Liver (tissue), 3 donors: ENCODE measurements at regions not wholly inside any gene's neighbourhood (a gene's known extent, or its start where the extent isn't known, plus 50 kb on each side); places are given as distances from the start of the nearest gene placed in this dataset.

ENCODE experiments used
- MAX ChIP-seq: IDR thresholded peaks from 2 replicates; pipeline ENCODE4 v1.6.1; 2016; ENCODE audit warnings: antibody characterized with exemption
- RAD21 ChIP-seq, 2 donors: IDR thresholded peaks; 2 replicates each; pipeline ENCODE4 v1.6.1; 2016; ENCODE audit warnings: antibody characterized with exemption in 2 of 2, mild to moderate bottlenecking in 2 of 2
- ZBTB33 ChIP-seq: IDR thresholded peaks from 2 replicates; pipeline ENCODE4 v1.6.1; 2016; ENCODE audit warnings: antibody characterized with exemption
- TF ChIP-seq, protein P1 (sequence below): fragments of 150-350 bp; IDR thresholded peaks from 2 replicates; pipeline ENCODE4 v1.5.1; 2017; ENCODE audit warnings: improper control_type of control experiment, low read depth, low read length; ENCODE audit not compliant: missing input control
- donor health status: healthy.
- donor health status: healthy.

GRCh38 chr2:104708967-104709366, 144.9 kb upstream of the POU3F3 start:
- TF ChIP-seq, protein P1, sequence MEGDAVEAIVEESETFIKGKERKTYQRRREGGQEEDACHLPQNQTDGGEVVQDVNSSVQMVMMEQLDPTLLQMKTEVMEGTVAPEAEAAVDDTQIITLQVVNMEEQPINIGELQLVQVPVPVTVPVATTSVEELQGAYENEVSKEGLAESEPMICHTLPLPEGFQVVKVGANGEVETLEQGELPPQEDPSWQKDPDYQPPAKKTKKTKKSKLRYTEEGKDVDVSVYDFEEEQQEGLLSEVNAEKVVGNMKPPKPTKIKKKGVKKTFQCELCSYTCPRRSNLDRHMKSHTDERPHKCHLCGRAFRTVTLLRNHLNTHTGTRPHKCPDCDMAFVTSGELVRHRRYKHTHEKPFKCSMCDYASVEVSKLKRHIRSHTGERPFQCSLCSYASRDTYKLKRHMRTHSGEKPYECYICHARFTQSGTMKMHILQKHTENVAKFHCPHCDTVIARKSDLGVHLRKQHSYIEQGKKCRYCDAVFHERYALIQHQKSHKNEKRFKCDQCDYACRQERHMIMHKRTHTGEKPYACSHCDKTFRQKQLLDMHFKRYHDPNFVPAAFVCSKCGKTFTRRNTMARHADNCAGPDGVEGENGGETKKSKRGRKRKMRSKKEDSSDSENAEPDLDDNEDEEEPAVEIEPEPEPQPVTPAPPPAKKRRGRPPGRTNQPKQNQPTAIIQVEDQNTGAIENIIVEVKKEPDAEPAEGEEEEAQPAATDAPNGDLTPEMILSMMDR: no peak
- TF ChIP-seq MAX: no peak
- no peak for TF ChIP-seq ZBTB33
- no peak for TF ChIP-seq RAD21 (IDR thresholded peaks at IDR 0.05)
